Keratinocyte (primary cell): ENCODE measurements at regions not wholly inside any gene's neighbourhood (a gene's known extent, or its start where the extent isn't known, plus 50 kb on each side); places are given as distances from the start of the nearest gene placed in this dataset.

ENCODE experiments used
- EZH2 ChIP-seq: IDR thresholded peaks from one replicate; pipeline ENCODE4 v1.6.1; 2012; ENCODE audit warnings: inconsistent platforms, mild to moderate bottlenecking, low read length, moderate library complexity
- TF ChIP-seq, protein P1 (sequence below), 3 experiments: IDR thresholded peaks in 1 of 3; conservative IDR thresholded peaks in 1 of 3; optimal IDR thresholded peaks in 1 of 3; 2 replicates in 2 of 3; 3 replicates in 1 of 3; pipeline versions ENCODE3 to v1.5.1; 2011; ENCODE audit warnings: low read length in 3 of 3, mild to moderate bottlenecking in 3 of 3, moderate library complexity in 2 of 3, control low read depth in 1 of 3, inconsistent platforms in 1 of 3; ENCODE audit not compliant: insufficient read depth in 2 of 3; ENCODE audit errors: extremely low read depth in 1 of 3

DNA sequence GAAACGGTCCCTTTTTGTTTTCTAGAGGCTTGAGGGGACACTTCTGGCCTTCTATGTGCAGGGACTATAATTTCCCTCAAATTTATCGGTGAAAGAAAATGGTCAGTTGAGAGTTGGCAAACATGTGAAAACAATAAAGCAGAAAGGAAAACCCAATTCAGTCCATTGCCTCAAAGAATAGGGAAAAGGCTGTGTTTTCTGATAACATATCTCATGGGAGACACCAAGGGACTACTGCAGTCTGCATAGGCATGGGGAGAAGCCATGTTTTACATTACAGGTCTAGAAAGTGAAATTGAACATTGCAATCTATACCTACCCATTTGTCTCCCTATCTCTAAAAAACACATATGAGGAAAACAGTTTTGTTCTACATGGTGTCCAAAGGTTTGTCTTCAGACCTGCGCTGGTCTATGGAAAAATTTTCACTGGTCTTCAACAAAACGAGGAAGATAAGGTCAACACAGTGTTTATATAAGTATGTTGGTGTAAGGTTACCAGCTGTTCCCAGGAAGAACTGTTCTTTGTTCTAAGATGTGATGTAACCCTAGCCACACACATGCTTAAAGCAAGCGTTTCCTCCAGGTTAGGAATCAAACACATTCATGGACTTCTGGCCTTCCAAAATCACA, 179.7 kb downstream of the MREG start:
- TF ChIP-seq, protein P1, sequence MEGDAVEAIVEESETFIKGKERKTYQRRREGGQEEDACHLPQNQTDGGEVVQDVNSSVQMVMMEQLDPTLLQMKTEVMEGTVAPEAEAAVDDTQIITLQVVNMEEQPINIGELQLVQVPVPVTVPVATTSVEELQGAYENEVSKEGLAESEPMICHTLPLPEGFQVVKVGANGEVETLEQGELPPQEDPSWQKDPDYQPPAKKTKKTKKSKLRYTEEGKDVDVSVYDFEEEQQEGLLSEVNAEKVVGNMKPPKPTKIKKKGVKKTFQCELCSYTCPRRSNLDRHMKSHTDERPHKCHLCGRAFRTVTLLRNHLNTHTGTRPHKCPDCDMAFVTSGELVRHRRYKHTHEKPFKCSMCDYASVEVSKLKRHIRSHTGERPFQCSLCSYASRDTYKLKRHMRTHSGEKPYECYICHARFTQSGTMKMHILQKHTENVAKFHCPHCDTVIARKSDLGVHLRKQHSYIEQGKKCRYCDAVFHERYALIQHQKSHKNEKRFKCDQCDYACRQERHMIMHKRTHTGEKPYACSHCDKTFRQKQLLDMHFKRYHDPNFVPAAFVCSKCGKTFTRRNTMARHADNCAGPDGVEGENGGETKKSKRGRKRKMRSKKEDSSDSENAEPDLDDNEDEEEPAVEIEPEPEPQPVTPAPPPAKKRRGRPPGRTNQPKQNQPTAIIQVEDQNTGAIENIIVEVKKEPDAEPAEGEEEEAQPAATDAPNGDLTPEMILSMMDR (optimal IDR thresholded peaks at IDR 0.05 in 1 of 3, IDR thresholded peaks at IDR 0.05 in 1 of 3, conservative IDR thresholded peaks at IDR 0.05 in 1 of 3; ENCODE audit: extremely low read depth in 1 of 3, insufficient read depth in 2 of 3, low read length in 3 of 3), result no peak
- TF ChIP-seq EZH2, result no peak
